HG03175 (cell line): ENCODE measurements at regions not wholly inside any gene's neighbourhood (a gene's known extent, or its start where the extent isn't known, plus 50 kb on each side); places are given as distances from the start of the nearest gene placed in this dataset.
"Not testable (repeated sequence)": the region's sequence is repeated elsewhere in the genome, so short reads cannot be mapped to it uniquely, and the experiment has no call there.

Source experiments
- ATAC-seq: cut with Tn5 transposase; IDR thresholded peaks from one replicate; pipeline ENCODE4 v1.9.1; 2021; ENCODE audit warnings: mild to moderate bottlenecking, moderate library complexity; ENCODE audit not compliant: unreplicated experiment

DNA sequence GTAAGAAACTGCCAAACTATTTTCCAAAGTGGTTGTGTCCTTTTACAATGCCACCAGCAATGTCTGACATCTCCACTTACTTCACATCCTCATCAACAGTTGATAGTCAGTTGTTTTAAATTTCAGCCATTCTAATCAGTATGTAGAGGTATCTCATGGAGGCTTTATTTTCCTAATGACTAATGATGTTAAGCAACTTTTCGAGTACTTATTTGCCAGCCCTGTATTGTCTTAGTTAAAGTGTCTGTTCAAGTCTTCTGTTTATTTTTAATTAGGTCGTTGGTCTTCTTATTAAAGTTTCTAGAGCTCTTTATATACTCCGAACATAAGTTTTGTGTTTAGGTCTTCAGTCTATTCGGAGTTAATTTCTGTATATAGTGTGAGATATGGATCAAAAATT lies 54.9 kb upstream of the NBPF12 start:
- not testable (repeated sequence) for ATAC-seq

DNA sequence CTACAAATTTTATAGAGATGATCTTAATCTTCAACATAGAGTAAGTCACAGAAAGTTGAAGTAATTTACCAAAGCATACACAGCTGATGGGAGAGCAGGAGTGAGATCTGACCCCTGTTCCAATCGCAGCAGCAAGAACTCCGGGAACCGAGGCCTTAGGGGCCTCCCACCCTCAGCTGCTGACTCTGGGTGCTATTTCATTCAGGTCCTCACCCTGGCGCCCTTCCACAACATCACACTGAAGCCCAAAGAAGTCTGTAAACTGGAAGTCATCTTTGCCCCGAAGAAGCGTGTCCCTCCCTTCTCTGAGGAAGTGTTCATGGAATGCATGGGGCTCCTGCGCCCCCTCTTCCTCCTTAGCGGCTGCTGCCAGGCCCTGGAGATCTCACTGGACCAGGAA lies 57.0 kb upstream of the NBPF12 start:
- ATAC-seq: not testable (repeated sequence)

DNA sequence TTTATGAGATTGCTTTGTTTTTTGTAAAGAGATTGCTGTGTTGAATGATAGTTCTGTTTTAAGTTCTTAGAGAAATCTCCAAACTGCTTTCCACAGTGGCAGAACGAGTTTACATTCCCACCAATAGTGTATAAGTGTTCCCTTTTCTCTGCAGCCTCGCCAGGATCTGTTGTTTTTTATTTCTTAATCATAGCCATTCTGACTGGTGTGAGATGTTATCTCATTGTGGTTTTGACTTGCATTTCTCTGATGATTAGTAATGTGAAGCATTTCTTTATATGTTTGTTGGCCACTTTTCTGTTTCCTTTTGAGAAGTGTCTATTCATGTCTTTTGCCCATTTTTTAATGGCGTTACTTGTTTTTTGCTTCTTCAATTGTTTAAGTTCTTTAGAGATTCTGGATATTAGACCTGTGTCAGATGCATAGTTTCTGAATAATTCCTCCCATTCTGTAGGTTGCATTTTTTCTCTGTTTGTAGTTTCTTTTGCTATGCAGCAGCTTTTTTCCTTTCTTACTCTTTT lies 74.3 kb upstream of the NBPF12 start:
- ATAC-seq: not testable (repeated sequence)

DNA sequence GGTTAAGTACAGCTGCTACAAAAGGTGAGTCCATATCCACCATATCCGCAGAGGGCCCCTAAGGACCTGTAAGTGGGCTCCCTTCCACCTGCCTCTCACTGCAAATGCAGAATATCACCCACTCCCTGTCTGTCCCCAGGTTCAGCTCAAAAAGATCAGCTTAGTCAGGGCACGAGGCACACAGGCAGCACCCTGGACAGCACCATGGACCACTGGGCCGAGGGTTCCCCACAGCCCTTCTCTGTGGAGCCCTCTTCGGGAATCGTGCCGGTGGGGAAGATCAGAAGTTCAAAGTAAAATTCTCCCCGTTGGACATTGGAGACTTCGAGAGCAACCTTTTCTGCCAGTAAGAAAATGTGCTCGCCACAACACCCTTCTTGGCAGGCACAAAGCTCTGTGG lies 85.0 kb upstream of the NBPF12 start:
- ATAC-seq: not testable (repeated sequence)

DNA sequence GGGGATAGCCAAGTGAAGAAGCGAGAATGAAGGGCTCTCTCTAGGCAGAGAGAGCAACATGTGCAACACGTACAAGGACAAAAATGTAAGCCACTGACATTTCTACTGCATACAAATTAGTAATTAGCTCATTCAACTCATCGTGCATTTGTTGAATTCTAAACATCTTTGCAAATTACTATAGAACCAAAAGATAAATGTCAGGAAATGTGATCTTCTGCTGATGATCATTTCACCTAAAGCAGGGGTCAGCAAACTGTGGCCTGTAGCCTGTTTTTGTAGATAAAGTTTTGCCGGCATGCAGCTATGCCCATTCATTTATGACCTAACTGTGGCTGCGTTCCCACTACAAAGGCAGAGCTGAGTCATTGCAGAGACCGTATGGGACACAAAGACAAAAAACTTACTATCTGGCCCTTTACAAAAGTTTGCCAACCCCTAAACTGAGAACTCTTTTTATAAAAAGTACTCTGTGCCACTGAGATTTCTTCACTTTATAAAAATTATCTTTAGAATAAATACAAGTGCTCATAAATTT lies 87.7 kb upstream of the NBPF12 start:
- not testable (repeated sequence) for ATAC-seq

DNA sequence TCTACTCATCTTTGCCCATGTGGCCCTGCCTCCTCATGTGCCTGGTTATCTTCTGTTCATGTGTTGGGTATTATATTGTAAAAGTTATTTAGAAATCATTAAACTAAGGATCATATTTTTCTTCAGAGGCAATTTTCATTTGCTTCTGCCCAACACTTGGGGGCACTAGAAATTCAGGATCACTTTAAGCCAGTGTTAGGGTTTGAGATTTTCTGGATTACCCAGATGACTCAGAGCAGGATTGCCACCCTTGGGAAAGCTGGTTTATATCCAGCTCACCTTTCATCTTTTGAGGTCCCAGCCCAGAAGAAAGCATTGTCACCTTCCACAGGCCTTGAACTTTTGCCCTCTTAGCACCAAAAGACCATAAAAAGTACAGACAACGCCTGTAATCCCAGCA lies 99.4 kb upstream of the NBPF12 start:
- not testable (repeated sequence) for ATAC-seq

DNA sequence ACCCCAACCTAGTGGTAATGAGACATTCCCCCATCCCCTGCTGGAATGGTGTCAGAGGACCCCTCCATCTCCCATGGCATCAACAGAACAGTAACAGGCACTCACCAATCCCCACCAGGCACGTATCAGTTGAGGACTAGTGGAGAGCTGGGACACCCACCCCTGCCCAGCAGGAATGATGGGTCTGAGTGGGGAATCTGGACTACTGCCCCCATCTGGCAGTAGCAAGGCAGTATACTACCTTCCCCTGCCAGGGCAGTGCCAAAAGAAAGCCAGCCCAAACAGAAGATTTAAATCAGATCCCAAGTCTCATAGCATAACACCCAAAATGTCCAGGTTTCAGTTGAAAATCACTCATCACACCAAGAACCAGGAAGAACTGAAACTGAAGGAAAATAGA lies 111.2 kb upstream of the NBPF12 start:
- not testable (repeated sequence) for ATAC-seq

DNA sequence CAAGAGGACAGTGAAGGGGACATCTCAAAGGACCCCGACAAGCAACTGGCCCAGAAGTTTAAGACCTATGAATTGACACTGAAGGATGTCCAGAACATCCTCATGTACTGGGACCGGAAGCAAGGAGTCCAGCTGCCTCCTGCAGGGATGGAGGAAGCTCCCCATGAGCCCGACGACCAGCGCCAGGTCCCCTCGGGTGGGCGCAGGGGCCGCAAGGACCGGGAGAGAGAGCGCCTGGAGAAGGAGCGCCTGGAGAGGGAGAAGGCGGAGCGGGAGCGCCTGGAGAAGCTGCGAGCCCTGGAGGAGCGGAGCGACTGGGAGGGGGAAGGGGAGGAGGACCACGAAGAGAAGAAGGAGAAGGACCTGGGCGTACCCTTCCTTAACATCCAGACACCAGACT lies 143.9 kb upstream of the NBPF12 start:
- not testable (repeated sequence) for ATAC-seq

DNA sequence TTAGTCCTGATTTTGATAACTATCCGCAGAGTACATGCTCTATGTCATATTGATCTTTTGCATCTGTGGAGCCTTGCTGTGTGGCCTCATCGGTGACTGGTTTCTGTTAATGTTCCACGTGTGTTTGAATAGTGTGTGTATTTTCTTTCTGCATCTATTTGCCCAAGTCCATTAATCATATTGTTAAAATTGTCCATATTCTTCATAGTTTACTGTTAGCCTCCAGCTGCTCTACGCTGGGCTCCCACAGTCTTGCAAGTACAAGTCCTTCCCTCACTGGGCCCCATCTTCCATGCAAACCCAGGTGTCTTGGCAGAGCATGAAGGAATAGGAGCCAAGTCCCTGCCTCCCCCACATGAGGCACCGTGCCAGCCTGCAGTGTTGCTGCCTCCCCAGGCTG lies 145.4 kb upstream of the NBPF12 start:
- not testable (repeated sequence) for ATAC-seq

DNA sequence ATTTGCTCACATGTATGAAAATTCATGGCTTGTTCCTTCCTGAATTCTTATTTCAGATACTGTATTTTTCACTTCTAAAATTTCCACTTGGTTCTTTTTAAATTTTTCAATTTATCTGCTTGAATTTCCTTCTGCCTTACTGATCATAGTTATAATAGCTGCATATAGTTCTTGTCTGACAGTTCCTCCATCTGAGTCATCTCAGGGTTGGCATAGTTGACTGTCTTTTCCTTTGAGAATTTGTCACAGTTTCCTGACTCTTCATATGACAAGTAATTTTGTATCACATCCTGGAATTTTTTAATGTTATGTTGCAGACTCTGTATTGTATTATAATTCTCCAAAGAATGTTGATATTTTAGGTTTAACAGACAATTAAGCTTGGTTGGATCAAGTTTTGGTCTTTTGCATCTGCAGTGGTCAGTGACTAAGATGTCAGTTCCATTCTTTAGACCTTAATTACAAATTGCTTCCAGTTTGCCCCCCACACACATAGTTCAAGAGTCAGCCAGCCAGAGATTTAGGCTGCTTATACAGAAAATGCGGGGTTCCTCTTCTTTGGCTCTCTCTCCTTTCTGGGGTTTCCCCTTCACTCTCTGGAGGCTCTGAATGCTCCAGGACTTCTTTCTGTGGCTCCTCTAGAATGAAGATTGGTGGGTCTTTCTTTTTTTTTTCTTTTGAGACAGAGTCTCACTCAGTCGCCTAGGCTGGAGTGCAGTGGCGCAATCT lies 153.7 kb upstream of the NBPF12 start:
- ATAC-seq: not testable (repeated sequence)

DNA sequence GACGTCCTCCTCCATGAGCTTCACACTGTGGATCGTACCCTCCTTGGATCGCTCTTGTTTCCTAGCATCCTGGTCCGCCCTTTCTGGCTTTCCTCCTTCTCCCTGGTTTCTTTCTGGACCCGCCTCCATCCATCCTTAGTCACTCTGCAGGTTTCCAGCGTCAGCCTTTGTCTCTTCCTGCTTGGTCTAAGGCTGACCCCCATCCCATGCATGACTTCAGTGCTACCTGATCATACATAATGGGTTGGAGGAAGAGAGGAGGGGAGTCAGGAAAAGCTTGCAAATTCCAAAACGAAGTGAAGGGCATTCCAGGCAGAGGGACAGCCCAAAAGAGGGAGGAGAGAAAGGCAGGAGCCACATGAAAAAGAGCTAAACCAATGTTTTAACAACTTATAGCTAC lies 156.9 kb upstream of the NBPF12 start:
- ATAC-seq: not testable (repeated sequence)

DNA sequence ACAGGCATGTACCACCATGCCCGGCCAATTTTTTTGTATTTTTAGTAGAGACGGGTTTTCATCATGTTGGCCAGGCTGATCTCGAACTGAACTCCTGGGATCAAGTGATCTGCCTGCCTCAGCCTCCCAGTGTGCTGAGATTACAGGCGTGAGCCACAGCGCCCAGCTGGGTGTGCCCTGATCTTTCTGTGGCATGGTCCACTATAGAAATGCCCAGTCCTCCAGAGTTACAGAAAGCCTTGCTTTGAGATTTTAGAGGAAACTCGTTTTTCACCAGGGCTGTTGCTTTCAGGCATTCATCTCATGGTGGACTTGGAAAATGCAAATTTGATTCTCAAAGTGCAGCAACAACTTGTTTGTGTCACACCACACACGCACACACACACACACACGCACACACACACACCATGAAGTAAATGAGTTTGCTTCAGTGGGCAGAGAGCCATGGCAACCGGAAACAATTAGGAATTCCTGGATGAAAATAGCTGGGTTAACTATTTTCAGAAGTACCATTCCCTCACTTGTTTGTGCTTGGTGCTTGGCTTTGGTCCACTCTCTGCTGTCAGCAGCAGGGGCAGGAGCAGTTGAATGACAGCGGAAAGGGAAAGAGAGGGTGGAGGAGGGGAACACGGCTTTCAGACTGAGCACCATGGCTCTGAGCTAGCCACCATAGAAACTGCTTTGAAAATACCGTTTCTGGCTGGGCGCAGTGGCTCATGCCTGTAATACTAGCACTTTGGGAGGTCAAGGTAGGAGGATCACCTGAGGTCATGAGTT lies 160.1 kb upstream of the NBPF12 start:
- ATAC-seq: not testable (repeated sequence)

DNA sequence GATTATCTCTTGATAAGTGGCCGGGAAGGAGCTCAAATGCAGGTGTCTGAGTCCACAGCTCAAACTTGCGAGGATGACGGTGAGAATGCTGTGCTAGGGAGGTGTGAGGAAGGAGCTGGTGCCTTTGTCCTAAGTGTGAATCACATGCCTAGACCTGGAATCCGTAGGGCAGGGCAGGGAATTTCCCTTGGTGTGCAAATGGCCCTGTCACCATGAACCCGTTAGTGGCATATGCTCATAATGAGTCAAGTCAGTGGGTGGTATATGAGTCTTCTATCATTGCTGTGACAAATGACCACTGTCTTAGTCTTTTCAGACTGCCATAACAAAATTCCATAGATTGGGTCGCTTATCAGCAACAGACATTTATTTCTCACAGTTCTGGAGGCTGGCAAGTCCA lies 163.1 kb upstream of the NBPF12 start:
- not testable (repeated sequence) for ATAC-seq

DNA sequence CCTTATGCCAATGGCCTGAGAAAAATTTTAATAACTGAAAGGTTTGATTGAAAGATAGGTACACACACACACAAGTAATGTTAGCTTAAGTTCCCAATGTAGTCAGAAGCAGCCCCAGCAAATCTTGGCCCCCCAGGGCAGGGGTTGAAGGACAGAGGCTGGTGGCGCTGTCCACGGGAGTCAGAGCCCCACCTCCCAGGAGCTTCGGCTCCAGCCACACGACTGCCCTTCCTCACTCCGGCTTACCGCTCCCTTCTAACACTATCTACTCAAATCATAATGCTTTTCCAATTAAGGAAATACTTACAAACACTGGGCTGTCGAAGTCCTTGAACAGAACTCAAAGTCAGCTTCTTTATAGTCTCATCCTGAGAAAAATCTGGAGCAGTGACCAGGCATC lies 163.9 kb upstream of the NBPF12 start:
- not testable (repeated sequence) for ATAC-seq

DNA sequence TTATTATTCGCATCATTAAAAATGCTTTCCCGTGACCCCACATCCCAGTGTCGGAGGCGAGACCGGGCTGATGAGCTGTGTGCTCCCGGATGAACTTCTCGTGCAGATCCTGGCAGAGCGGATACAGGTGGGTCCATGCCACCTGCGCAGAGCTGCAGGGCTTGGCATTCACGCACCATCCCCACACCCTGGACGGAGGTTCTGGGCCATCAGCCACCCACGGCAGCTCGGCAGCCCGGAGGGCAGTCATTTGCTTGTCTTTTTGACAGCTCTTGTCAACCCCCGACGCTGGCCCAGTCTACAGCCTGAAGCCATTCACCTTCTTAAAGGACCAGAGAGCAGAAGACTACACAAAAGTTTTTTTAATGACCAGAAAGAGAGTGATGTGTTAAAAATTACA lies 166.7 kb upstream of the NBPF12 start:
- not testable (repeated sequence) for ATAC-seq

DNA sequence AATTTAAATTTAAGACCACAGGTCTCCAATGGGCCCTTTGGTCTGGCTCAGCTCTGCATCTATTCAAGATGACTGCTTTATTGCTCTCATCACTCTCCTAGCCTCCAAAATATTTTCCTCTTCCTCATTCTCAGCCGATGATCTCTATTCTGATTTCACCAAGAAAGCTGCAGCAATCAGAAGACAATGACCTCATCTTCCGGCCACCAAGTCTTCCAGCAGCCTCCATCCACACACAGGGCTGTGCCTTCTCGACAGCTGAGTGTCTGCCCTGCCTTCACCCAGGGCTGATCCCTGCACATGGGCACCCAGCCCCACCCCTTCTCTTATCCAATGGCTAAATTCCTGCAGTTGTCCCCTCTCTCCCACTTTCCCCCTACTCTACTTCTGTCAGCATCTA lies 167.1 kb upstream of the NBPF12 start:
- ATAC-seq: not testable (repeated sequence)

DNA sequence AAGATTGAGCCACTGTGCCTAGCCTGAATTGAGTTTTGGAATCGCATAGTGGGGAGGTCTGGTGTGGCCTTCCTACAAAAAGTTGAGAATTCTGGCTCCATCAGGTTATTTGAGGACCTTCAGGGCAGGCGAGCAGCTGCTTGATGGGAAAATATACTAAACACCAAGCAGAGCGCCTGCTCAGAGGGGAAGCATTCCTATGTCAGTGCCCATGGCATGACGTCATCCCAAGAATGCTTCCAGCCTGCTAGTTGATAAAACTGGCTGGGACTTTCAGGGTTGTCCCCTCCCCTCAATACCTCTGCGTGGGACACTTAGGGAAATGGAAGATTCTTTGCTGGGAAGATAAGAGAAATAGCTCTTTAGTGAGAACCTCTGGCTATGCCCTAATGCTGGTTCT lies 174.9 kb upstream of the NBPF12 start:
- ATAC-seq: not testable (repeated sequence)

DNA sequence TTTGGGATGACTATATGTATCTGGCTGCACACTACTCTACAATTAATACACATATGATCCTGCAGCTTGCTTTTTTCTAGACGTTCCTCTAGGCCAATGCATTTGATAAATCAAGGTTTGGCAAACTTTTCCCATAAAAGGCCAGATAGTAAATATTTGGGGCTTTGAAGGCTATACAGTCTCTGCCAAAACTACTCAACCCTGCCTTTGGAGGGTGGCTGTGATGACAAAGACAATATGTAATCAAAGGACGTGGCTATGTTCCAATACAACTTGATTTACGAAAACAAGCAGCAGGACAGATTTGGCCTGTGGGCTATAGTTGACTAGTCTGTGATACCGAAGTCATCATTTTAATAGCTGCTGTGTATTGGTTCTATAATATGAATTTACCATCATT lies 181.3 kb upstream of the NBPF12 start:
- ATAC-seq: not testable (repeated sequence)

DNA sequence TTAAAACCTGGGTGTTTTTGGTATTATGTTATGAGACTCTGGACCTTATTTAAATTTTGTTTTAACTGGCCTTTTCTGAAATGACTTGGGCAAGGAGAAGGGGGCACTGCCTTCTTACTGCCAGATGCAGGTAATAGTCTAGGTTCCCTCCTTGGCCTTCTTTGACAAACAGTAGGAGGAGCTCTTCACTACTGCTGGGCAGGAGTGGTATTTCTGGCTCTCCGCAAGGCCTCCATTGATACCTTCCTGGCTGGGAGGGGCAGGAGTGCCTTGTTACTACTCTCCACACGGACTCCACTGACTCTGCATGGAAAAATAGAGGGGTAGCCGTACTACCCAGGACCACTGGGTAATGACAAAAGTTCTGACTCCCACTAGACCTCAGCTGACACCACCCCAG lies 189.4 kb upstream of the NBPF12 start:
- not testable (repeated sequence) for ATAC-seq

DNA sequence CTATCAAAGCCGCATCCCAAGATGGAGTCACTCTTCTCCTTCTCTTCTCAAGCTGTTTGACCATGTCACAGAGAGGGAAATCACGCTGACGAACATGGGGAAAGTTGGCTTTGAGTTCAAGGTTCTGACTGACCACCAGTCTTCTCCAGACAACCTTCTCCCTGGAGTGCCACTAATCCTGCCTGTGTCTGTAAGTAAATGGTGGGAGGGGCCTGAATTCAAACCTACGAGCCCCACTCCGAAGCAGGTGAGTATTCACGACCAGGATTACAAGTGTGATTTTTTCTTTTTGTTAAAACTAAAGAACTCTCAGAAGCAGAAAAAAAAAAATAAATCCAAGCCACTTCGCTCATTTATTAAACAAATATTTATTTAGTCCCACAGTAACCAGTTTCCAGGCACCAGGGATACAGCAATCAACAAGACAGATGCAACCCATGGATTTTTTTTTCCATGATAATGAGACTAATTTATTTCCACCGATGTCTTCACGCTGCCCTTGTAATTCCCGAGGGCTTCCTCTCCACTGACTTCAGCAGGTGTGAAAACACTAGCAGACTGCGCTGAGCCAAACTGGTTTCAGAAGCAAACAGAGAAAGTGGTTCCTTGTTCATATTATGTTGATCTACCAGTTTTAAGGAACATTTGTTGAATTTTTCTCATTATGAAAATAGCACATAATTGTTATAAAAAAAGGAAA lies 206.0 kb upstream of the NBPF12 start:
- ATAC-seq: not testable (repeated sequence)
